GM13976 (cell line): ENCODE measurements at regions not wholly inside any gene's neighbourhood (a gene's known extent, or its start where the extent isn't known, plus 50 kb on each side); places are given as distances from the start of the nearest gene placed in this dataset.
A peak's percentile ranks its signal among the peaks of the same experiment; 100 is the strongest.
"Not testable (repeated sequence)": the region's sequence is repeated elsewhere in the genome, so short reads cannot be mapped to it uniquely, and the experiment has no call there.

Experiments used
- DNase-seq: peaks from one replicate; pipeline ENCODE4 v3.0.0; 2012; ENCODE audit warnings: low spot score
- CTCF ChIP-seq: IDR thresholded peaks from 2 replicates; pipeline ENCODE4 v1.5.1; 2012; ENCODE audit warnings: borderline replicate concordance, mild to moderate bottlenecking; ENCODE audit not compliant: insufficient read depth; ENCODE audit errors: extremely low read depth, missing control alignments, control extremely low read depth
- in situ Hi-C: fragments of 300-500 bp; cut with MboI; formaldehyde crosslinking; loops from one replicate; pipeline ENCODE4 v1.12.0; 2022; ENCODE audit warnings: low sequenced_read_pairs, mixed read lengths, inconsistent platforms; ENCODE audit not compliant: unreplicated experiment

DNA sequence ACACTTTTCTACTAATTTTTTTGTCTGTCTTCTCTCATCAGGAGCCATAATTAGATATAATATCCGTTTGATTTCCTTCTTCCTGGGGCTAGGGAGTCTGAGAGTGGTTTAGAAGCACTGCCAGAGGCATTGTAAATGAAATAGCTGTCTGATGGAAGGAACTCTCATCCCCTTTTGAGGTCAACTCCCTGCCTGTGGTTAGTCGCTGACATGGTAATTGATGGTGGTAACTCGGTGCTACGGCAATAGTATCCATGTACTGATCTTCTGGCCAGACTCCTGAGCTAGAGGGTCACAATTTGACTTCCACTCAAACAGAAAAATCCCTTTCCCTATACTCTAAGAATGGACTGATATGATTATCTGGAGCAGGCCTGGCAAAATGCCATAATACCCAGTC, 108.1 kb upstream of the TRPC5 start:
- TF ChIP-seq CTCF = no peak
- no peak for DNase-seq
- in situ Hi-C loops = no loop called here

DNA sequence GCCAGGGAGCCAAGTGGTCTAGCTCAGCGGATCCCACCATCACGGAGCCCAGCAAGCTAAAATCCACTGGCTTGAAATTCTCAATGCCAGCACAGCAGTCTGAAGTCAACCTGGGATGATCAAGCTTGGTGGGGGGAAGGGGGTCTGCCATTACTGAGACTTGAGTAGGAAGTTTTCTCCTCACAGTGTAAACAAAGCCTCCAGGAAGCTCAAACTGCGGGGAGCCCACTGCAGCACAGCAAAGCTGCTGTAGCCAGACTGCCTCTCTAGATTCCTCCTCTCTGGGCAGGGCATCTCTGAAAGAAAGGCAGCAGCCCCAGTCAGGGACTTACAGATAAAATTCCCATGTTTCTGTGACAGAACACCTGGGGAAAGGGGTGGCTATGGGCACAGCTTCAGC, 98.8 kb upstream of the TRPC5 start:
- DNase-seq, in situ Hi-C loops: not testable (repeated sequence)

DNA sequence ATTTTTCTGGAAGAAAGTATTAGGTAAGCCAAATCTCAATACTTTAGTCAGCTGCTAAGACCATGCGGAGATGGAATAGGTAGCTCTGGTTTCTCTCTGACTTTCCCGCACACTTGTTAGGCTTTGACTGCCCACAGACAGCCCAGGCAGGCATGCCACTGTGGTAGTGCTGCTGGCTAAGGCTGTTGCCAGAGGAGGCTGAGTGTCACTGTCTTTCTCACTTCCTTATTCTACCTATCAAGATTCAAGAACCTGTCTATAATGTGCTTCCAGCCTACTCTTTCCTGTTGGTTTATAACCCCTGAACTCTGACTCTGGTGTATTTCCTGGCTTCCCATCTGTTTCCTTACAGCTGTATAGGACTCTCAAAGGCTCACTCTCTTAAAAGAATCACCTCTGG, 81.8 kb upstream of the TRPC5 start:
- no peak for DNase-seq
- TF ChIP-seq CTCF = no peak
- in situ Hi-C loops = no loop called here

- TF ChIP-seq CTCF = no peak
- DNase-seq = no peak
- in situ Hi-C loops = no loop called here
These were observed 81.3 kb upstream of the TRPC5 start for GRCh38 chrX:112163906-112164305.

DNA sequence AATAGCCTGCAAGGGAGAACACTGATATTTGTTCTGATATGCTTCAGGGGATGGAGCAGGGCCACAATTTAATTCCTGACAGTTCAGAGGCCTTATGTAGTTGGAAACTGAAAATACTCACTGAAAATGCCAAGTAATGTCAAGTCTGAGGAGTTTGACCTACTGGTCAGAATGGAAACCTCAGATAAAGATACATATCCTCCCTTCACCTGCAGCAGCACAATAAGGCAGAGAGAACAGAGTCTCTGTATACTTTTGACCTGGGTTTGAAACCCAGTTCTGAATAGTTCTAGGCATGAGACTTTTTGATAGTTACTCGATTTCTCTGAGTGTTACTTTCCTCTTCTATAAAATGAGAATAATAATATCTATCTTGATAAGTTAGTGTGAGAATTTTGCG, 65.8 kb upstream of the TRPC5 start:
- no peak for DNase-seq
- in situ Hi-C loops = no loop called here
- TF ChIP-seq CTCF = no peak

DNA sequence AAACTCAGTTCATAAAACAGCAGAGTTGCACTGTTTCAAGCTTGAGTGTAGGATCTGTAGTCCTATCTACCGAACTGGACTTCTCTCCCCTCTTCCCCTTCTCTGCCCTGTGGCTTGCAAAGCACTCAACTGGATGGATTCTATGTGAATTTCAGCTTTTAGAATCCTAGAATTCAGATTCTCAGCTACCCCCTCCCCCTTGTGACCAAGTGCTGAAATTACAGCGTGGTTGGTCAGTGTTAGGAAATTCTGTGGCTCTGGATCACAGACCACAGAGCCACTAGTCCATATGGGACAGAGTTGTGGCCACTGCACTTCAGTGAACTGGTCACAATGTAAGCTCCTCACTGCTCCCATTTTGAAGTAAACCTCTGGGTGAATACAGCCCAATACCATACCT, 64.6 kb upstream of the TRPC5 start:
- in situ Hi-C loops = no loop called here
- no peak for DNase-seq
- TF ChIP-seq CTCF = peak; percentile 29

DNA sequence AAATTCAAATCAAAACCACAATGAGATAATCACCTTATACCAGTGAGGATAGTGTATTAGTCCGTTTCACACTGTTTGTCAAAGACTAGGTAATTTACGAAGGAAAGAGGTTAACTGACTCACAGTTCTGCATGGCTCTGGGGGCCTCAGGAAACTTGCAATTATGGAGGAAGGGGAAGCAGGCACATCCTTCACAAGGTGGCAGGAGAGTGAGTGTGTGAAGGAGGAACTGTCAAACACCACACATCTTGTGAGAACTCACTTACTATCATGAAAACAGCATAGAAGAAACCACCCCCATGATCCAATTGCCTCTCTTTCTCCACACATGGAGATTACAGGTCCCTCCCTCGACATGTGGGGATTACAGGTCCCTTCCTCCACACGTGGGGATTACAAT, 54.7 kb upstream of the TRPC5 start:
- no peak for DNase-seq
- in situ Hi-C loops = no loop called here
- TF ChIP-seq CTCF = no peak
